ENCODE measurements at regions not wholly inside any gene's neighbourhood (a gene's known extent, or its start where the extent isn't known, plus 50 kb on each side); places are given as distances from the start of the nearest gene placed in this dataset.

GRCh38 chr1:105865546-105865945, 1190.9 kb upstream of the PRMT6 start (continued):
- TF ChIP-seq ZBTB33 (IDR thresholded peaks at IDR 0.05), result no peak
- TF ChIP-seq JUND (IDR thresholded peaks at IDR 0.05), result no peak
- no peak for TF ChIP-seq FOXA1 (IDR thresholded peaks at IDR 0.05)
- no peak for TF ChIP-seq ATF3 (IDR thresholded peaks at IDR 0.05)
- no peak for TF ChIP-seq SP1 (IDR thresholded peaks at IDR 0.05)
- no peak for TF ChIP-seq RXRA (IDR thresholded peaks at IDR 0.05)
- no peak for TF ChIP-seq HNF4G (IDR thresholded peaks at IDR 0.05)
- TF ChIP-seq MAX (IDR thresholded peaks at IDR 0.05), result no peak

GRCh38 chr1:105872817-105873216, 1183.7 kb upstream of the PRMT6 start:
- no peaks in the 10 kb centered on the region for H3K4me1 ChIP-seq (ENCODE audit: control insufficient read depth in 4 of 4, insufficient read depth in 4 of 4, low read length in 3 of 4)
- H3K4me3 ChIP-seq (ENCODE audit: low read depth in 1 of 3, low read length in 3 of 3), result no peak overlapping the region
- H3K9me3 ChIP-seq (ENCODE audit: control insufficient read depth in 4 of 4, low read length in 3 of 4), result peaks cover 0 to 2% (median 1%) of the 10 kb centered on the region in 4 donors
- no peak for DNase-seq (ENCODE audit: low spot score)
- no peaks in the 10 kb centered on the region for H3K36me3 ChIP-seq (ENCODE audit: control insufficient read depth in 4 of 4, insufficient read depth in 3 of 4, low read depth in 1 of 4, low read length in 3 of 4)
- 88% methylated on average over 1 of the region's 1 CpG for WGBS
- H3K27ac ChIP-seq (ENCODE audit: low read depth in 1 of 2, low read length in 2 of 2), result no peak overlapping the region
- H3K27me3 ChIP-seq (ENCODE audit: control insufficient read depth in 4 of 4, insufficient read depth in 4 of 4, low read length in 3 of 4), result no peaks in the 10 kb centered on the region
- no peak overlapping the region for H3K9ac ChIP-seq (ENCODE audit: low read depth in 1 of 2, low read length in 2 of 2)
- TF ChIP-seq YY1 (IDR thresholded peaks at IDR 0.05) (no peak), ZBTB33 (IDR thresholded peaks at IDR 0.05) (no peak), HNF4G (IDR thresholded peaks at IDR 0.05) (no peak), ATF3 (IDR thresholded peaks at IDR 0.05) (no peak), HNF4A (conservative IDR thresholded peaks at IDR 0.05) (no peak), FOXA2 (IDR thresholded peaks at IDR 0.05) (no peak), RXRA (IDR thresholded peaks at IDR 0.05) (no peak), SP1 (IDR thresholded peaks at IDR 0.05) (no peak), GABPA (IDR thresholded peaks at IDR 0.05 in 1 of 2, conservative IDR thresholded peaks at IDR 0.05 in 1 of 2) (no peak), MAX (IDR thresholded peaks at IDR 0.05) (no peak), CTCF (IDR thresholded peaks at IDR 0.05; ENCODE audit: low read depth, low read length, missing input control) (no peak), REST (IDR thresholded peaks at IDR 0.05) (no peak)

Measured in liver (tissue), 8 donors.